HG03025 (cell line): ENCODE measurements at regions not wholly inside any gene's neighbourhood (a gene's known extent, or its start where the extent isn't known, plus 50 kb on each side); places are given as distances from the start of the nearest gene placed in this dataset.
"Not testable (repeated sequence)": the region's sequence is repeated elsewhere in the genome, so short reads cannot be mapped to it uniquely, and the experiment has no call there.

Source experiments
- ATAC-seq: cut with Tn5 transposase; IDR thresholded peaks from one replicate; pipeline ENCODE4 v1.9.1; 2021; ENCODE audit warnings: mild to moderate bottlenecking, moderate library complexity; ENCODE audit not compliant: unreplicated experiment, low FRiP score

DNA sequence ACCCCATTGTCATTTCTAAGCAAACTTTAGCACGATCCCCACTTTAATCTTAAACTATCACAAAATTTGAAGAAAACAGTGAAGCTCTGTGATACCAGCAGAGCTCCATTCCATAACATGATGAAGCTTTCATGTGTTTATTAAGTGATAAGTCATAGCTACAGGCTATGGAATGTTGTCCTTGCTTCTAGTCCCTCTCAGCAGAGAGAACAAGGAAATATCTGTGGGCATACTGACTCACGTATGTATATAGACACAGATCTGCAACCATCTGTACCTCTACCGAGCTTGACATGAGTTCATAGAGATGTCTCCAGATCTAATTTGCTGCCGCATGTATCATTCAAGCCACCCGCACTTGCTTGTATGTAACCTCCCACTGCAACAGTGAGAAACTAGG is 588.9 kb downstream of the ETS1 start:
- ATAC-seq = no peak

GRCh38 chr11:127997594-127997993 is 589.8 kb downstream of the ETS1 start:
- ATAC-seq = no peak

- no peak for ATAC-seq
These were observed 590.5 kb downstream of the ETS1 start for GRCh38 chr11:127996825-127997224.

DNA sequence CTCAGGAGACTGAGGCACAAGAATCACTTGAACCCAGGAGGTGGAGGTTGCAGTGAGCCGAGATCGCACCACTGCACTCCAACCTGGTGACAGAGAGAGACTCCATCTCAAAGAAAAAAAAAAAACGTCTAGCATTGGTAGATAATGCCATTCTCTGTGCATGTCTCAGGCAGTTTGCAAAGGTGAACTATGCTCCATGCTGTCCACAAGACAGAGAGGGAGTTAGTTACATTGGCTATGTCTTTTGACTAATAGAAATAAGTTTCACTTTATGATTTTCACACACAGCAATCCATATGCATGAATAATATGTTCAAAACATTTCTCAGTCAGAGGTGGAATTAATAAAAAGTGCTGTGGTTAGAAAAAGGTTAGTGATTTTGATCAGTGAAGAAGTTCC is 591.4 kb downstream of the ETS1 start:
- ATAC-seq = no peak

DNA sequence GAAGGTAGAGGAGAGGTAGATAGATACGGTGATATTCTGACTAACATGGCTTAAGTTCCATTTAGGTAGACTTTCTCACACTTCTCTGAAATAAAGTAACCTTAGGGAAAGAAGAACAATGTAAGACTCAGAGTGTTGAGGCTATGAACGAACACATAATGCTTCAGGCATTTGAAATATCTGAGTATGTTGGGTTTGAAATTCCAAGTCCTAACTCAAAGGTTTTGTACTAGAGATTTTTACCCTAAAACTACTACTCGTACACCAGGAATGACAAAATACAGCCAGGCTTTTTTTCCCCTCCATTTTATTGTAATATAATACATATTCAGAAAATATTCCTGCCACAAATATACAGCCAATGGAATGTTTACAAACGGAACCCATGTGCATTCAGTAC is 592.6 kb downstream of the ETS1 start:
- no peak for ATAC-seq

DNA sequence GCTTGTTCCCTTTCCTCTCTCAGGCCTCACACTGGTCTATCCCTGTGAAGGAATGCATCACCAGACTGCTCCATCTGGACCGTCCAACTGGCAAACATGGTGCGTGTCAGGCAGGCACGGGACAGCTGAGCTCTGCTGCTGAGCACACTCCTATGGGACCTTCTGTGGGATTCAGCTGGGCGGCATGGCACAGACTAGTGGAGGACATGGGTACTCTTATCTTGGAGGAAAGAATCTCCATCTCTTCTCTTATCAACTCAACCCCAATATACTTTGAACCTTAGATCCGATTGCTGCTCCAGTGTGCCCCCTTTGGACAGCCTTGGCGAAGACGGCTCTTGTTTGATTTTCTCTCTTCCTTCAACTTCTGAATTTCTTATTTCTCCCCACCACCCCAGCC is 593.6 kb downstream of the ETS1 start:
- no peak for ATAC-seq

- ATAC-seq = no peak
These were observed 594.1 kb downstream of the ETS1 start for GRCh38 chr11:127993281-127993680.

- no peak for ATAC-seq
These were observed 601.3 kb downstream of the ETS1 start for GRCh38 chr11:127986073-127986472.

GRCh38 chr11:127972816-127973215 is 614.5 kb downstream of the ETS1 start:
- ATAC-seq = no peak

GRCh38 chr11:127971448-127971847 is 615.9 kb downstream of the ETS1 start:
- ATAC-seq = no peak

DNA sequence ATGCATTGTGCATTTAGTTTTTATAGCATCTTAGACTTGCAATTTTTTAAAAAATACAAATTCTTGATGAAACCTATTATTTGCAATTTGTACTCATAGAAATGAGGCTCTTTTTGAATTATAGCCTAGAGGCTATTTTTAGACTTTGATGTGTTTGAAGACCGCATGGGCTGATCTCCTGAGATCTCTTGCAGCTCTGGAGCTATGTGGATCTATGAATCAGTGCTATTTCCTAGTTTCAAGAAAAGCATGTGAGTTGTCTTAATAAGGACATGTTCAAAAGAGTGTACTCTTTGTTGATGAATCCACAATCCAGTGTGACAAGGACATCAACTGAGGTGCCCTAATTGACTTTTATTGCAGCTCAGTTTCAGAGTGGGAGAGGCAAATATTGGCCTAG is 620.5 kb downstream of the ETS1 start:
- no peak for ATAC-seq

DNA sequence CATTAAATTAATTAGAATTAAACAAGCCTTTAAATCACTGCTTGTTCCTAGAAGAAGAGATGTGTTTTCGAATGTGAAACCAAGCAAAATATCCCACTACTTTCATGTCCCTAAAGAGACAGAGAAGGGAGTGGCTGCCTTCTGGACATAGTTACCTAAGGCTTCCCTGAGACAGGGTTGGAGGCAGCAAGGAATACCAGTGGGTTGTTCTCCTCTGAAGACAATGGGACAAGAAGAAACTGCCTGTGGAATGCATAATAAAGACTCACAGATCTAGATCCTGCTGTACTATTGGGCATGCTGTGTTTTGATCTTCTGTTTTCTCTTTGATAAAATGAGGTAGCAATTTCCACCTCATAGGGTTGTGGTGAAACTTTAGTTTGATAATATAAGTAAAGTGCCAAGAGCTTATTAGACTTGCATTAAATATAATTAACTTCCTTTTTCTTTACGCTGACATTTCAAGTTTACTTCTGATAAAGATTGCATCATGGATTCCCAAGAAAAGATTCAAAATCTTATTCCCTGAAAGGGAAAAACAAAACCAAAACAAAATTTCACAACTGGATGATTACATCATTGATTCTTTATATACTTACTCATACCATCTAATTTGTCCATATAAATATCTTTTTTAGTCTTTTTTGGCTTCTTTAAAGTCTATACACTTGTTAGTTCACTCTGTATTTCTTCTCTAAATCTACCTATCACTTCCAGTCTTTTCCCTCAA is 621.3 kb downstream of the ETS1 start:
- no peak for ATAC-seq

- ATAC-seq = no peak
These were observed 624.9 kb downstream of the ETS1 start for GRCh38 chr11:127962416-127962815.

DNA sequence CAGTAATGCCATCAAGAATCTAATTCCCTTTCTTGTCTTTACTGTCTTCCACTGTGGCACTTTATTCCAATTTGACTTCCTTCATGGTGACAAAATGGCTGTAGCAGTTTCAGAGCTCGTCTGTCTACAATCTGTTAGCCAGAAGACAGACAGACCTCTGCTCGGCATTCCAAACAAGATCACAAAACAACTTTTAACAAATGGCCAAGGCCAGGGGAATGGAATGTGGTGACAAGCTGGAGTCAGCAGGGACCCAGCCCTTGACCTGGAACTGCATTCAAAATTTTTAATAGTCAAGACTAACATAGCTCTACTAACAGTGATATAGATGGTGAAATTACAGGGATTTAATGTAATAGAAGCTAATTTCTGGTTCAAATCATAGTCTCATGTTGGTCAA is 637.2 kb downstream of the ETS1 start:
- ATAC-seq = no peak

DNA sequence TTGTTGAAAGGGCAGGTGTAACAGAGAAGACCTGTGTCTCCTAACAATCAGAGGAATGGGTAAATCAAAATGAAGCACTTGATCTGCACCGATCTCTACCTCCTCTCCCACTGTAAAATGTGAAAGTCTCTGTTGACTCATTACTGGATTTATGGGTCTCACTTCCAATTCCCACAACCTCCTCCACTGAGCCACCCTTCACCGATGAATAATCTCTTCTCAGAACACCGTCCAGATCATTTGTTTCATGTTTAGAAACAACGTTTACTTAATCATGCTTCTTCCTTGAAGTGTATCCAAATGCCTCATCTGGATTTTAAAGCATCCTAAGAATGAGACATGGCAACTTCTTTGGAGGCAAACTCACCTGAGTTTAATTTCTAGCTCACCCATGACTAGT is 643.6 kb downstream of the ETS1 start:
- ATAC-seq = no peak

DNA sequence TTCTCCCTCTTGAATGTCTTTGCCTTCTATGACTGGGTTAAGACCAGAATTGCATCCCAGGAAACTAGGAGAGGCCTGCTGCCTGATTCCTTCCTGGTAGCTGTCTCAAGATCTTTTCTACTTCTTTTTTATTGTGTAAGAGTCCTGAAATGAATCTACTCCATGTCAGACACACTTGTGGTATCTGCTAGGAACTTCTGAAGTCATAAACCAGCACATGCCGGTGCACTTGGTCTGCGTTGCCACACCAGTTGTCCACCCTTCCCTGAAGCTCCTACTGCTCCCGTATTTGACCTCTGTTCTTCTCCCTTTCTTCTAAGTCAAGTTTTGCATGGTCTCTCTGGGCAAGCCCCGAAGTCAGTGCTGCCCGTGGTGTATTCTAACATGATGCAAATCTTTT is 644.2 kb downstream of the ETS1 start:
- no peak for ATAC-seq

DNA sequence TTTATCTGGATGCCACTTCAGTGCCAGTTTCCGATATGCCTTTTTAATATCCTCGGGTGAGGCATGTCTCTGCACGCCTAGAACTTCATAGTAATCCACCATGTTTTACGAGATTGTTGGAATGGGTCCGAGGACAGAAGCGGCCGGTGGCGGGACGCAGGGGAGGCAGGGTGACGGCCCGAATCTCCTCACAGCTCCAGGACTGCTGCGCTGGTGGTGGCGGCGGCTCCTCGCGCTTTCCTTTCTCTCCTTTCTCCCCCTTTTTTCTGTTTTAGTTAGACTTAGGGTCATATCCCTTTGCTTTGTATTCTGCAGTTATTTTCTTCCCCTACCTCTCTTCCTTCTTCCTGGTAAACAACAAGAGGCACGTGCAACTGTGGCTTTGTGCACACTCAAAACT is 645.8 kb downstream of the ETS1 start:
- not testable (repeated sequence) for ATAC-seq

DNA sequence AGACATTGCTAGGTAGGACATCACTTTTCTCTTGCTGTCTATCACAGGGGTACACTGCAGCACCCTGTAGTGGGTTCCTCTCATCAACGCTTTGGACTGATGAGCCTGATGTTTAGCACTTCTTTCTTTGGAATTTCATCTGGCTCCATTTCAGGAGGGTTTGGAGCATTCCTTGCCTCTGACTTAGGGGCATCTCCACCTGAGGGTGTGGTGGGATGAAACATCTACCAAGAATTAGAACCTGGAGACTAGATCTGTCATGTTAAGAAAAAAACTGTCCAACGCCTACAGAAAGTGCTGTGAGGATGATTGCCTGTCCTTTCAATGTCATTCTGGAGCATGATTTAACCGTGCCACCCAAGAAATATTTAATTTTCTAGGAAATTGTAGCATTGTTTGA is 648.4 kb downstream of the ETS1 start:
- no peak for ATAC-seq

DNA sequence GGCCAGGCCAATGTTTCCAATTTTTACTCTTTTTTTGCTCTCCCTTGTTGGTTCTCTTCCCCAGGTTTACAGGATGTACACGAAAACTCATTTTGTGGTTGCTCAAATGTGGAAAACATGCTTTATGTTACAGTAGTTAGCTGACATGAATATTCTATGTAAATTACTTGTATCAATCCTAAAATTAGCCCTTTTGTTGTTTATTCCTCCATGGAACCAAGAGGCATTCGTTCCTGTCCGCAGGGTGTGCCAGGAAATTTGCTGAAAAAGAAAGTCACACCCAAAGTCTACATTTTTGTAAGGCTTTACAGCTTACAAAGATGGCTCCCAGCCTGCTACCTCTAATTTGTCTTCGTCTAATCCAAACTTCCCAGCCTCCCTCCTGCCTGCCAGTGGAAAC is 652.3 kb downstream of the ETS1 start:
- ATAC-seq = no peak

DNA sequence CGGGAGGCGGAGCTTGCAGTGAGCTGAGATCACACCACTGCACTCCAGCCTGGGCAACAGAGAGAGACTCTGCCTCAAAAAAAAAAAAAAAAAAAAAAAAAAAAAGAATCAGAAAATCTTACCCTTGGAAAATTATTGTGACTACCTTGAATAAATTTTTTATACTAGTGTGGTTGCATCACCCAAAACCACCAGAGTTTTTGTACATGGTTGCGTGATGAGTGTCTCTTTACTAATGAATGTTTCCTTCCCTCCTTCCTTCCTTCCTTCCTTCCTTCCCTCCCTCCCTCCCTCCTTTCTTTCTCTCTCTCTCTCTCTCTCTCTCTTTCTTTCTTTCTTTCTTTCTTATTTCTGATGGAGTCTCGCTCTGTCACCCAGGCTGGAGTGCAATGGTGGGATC is 653.4 kb downstream of the ETS1 start:
- not testable (repeated sequence) for ATAC-seq

GRCh38 chr11:127931803-127932202 is 655.6 kb downstream of the ETS1 start:
- no peak for ATAC-seq

- ATAC-seq = no peak
These were observed 660.6 kb downstream of the ETS1 start for GRCh38 chr11:127926721-127927120.

- ATAC-seq = no peak
These were observed 661.9 kb downstream of the ETS1 start for GRCh38 chr11:127925475-127925874.
